A549 (cell line): ENCODE measurements at regions not wholly inside any gene's neighbourhood (a gene's known extent, or its start where the extent isn't known, plus 50 kb on each side); places are given as distances from the start of the nearest gene placed in this dataset.
A peak's percentile ranks its signal among the peaks of the same experiment; 100 is the strongest.

Experiments used
- ATAC-seq, 2 experiments: fragments of 200-7000 bp in 1 of 2; fragments of >200 bp in 1 of 2; cut with Nextera tagmentation in 1 of 2; cut with Tn5 transposase in 1 of 2; 3 replicates each; pipeline versions ENCODE4 v1.8.0 to v1.9.1; 2018 to 2020; ENCODE audit warnings: mild to moderate bottlenecking in 1 of 2, moderate library complexity in 1 of 2
- CTCF ChIA-PET: fragments of 300-600 bp; sonication (Branson Sonifier 250); formaldehyde crosslinking; extraction: SDS; loops from one replicate; lab custom pipeline; 2021; ENCODE audit warnings: antibody characterized with exemption, inconsistent platforms; lab: Yijun Ruan, JAX
- POLR2A ChIA-PET: fragments of 350-600 bp; formaldehyde crosslinking; extraction: SDS; loops from one replicate; lab custom pipeline; 2021; ENCODE audit warnings: antibody characterized with exemption, inconsistent platforms; lab: Yijun Ruan, JAX
- DNase-seq, 2 experiments: peaks; one replicate each; pipeline versions ENCODE4 v3.0.0 to v3.0.0-alpha.2; 2011 to 2016; ENCODE audit warnings: low read depth in 1 of 2, low spot score in 1 of 2
- FAIRE-seq: peaks from 2 replicates; lab custom pipeline; 2011; peaks lifted over from hg19 to GRCh38; lab: Jason Lieb, UNC
- H3K27ac ChIP-seq, 2 experiments: fragments of >200 bp; sonication (Bioruptor Twin); formaldehyde crosslinking; 3 replicates each; pipeline ENCODE4 v1.5.1; 2016 to 2017
- H3K4me1 ChIP-seq: fragments of >200 bp; sonication (Bioruptor Twin); formaldehyde crosslinking; 3 replicates; pipeline ENCODE4 v1.6.1; 2016
- H3K4me2 ChIP-seq: fragments of >200 bp; sonication (Bioruptor Twin); formaldehyde crosslinking; 3 replicates; pipeline ENCODE4 v1.6.1; 2016
- H3K4me3 ChIP-seq: fragments of >200 bp; sonication (Bioruptor Twin); formaldehyde crosslinking; 3 replicates; pipeline ENCODE4 v1.5.1; 2016
- H3K9me3 ChIP-seq: fragments of >200 bp; sonication (Bioruptor Twin); formaldehyde crosslinking; 3 replicates; pipeline ENCODE4 v1.6.1; 2016
- CBX2 ChIP-seq: fragments of 200-600 bp; sonication (generic); IDR thresholded peaks from 2 replicates; pipeline ENCODE4 v1.6.1; 2016; ENCODE audit warnings: low read depth, mild to moderate bottlenecking, borderline replicate concordance
- CHD2 ChIP-seq: fragments of 150-350 bp; IDR thresholded peaks from 2 replicates; pipeline ENCODE4 v1.6.1; 2014; ENCODE audit warnings: low read length; ENCODE audit not compliant: partially characterized antibody
- E2F6 ChIP-seq: IDR thresholded peaks from 2 replicates; pipeline ENCODE4 v1.6.1; 2012; ENCODE audit warnings: low read depth, borderline replicate concordance
- EHF ChIP-seq: fragments of 250-450 bp; sonication (Bioruptor Pico); IDR thresholded peaks from 2 replicates; pipeline ENCODE4 v1.5.0; 2020; ENCODE audit warnings: mild to moderate bottlenecking
- ESRRA ChIP-seq: fragments of 150-350 bp; IDR thresholded peaks from 2 replicates; pipeline ENCODE4 v1.6.1; 2014; ENCODE audit warnings: mild to moderate bottlenecking, low read length, borderline replicate concordance
- FOSL2 ChIP-seq, 2 experiments: fragments of 450-650 bp in 1 of 2; fragments of >200 bp in 1 of 2; sonication (Bioruptor Twin) in 1 of 2; formaldehyde crosslinking; IDR thresholded peaks; 2 replicates each; pipeline versions ENCODE4 v1.5.0 to v1.6.1; 2016 to 2020; ENCODE audit warnings: mild to moderate bottlenecking in 1 of 2, moderate library complexity in 1 of 2
- FOXS1 ChIP-seq: fragments of 250-450 bp; sonication (Bioruptor Pico); IDR thresholded peaks from 2 replicates; pipeline ENCODE4 v1.5.0; 2020; ENCODE audit warnings: mild to moderate bottlenecking, moderate library complexity
- GATA3 ChIP-seq: IDR thresholded peaks from 2 replicates; pipeline ENCODE4 v1.6.1; 2012; ENCODE audit warnings: borderline replicate concordance
- HDAC2 ChIP-seq: fragments of 200-600 bp; sonication (generic); IDR thresholded peaks from 2 replicates; pipeline ENCODE4 v1.6.1; 2016
- HEYL ChIP-seq: fragments of 250-450 bp; sonication (Bioruptor Pico); IDR thresholded peaks from 2 replicates; pipeline ENCODE4 v1.8.0; 2021; ENCODE audit warnings: mild to moderate bottlenecking, moderate library complexity
- HOXB13 ChIP-seq: fragments of 250-450 bp; sonication (Bioruptor Pico); IDR thresholded peaks from 2 replicates; pipeline ENCODE4 v1.5.0; 2020; ENCODE audit warnings: low read depth, mild to moderate bottlenecking, moderate library complexity
- JUNB ChIP-seq: fragments of >200 bp; sonication (Bioruptor Twin); formaldehyde crosslinking; IDR thresholded peaks from 2 replicates; pipeline ENCODE4 v1.6.1; 2016
- MAZ ChIP-seq: fragments of 150-350 bp; IDR thresholded peaks from 2 replicates; pipeline ENCODE4 v1.6.1; 2014; ENCODE audit warnings: antibody characterized with exemption, low read depth, low read length, borderline replicate concordance
- MYC ChIP-seq: IDR thresholded peaks from 2 replicates; pipeline ENCODE4 v1.6.1; 2012; ENCODE audit warnings: mild to moderate bottlenecking, inconsistent platforms, low read length, improper control_type of control experiment, borderline replicate concordance
- NFE2L2 ChIP-seq: fragments of 150-350 bp; conservative IDR thresholded peaks from 2 replicates; pipeline ENCODE4 v1.6.1; 2014; ENCODE audit warnings: low read length
- NPAS2 ChIP-seq: fragments of 250-450 bp; sonication (Bioruptor Pico); IDR thresholded peaks from 2 replicates; pipeline ENCODE4 v1.8.0; 2022; ENCODE audit warnings: mild to moderate bottlenecking, moderate library complexity, borderline replicate concordance
- PHF8 ChIP-seq: fragments of 200-600 bp; sonication (generic); IDR thresholded peaks from 2 replicates; pipeline ENCODE4 v1.6.1; 2016; ENCODE audit warnings: low read depth, mild to moderate bottlenecking, antibody characterized with exemption, moderate library complexity, borderline replicate concordance
- POLR2A ChIP-seq: IDR thresholded peaks from 2 replicates; pipeline ENCODE4 v1.6.1; 2012; ENCODE audit warnings: mild to moderate bottlenecking, low read length
- POLR2AphosphoS2 ChIP-seq: conservative IDR thresholded peaks from 2 replicates; pipeline ENCODE4 v1.6.1; 2012; ENCODE audit warnings: low read length, improper control_type of control experiment, inconsistent platforms
- RCOR1 ChIP-seq: fragments of 150-350 bp; IDR thresholded peaks from 2 replicates; pipeline ENCODE4 v1.6.1; 2014; ENCODE audit warnings: antibody characterized with exemption, low read length, low read depth
- TFCP2L1 ChIP-seq: fragments of 250-450 bp; sonication (Bioruptor Pico); IDR thresholded peaks from 2 replicates; pipeline ENCODE4 v1.5.0; 2021; ENCODE audit warnings: mild to moderate bottlenecking
- TP53 ChIP-seq: fragments of 250-450 bp; sonication (Bioruptor Pico); IDR thresholded peaks from 2 replicates; pipeline ENCODE4 v1.5.0; 2021; ENCODE audit warnings: mild to moderate bottlenecking, moderate library complexity
- USF2 ChIP-seq: fragments of 450-650 bp; IDR thresholded peaks from 2 replicates; pipeline ENCODE4 v1.6.1; 2014; ENCODE audit warnings: antibody characterized with exemption
- ZSCAN20 ChIP-seq: fragments of 250-450 bp; sonication (Bioruptor Pico); IDR thresholded peaks from 2 replicates; pipeline ENCODE4 v1.8.0; 2022; ENCODE audit warnings: mild to moderate bottlenecking, moderate library complexity
- WGBS: methylation state at CpG from one replicate; pipeline ENCODE4 v1.1.6; 2017; ENCODE audit errors: missing lambda C conversion rate; 5-methylcytosine and 5-hydroxymethylcytosine counted together
- TF ChIP-seq, protein P1 (sequence below): fragments of >200 bp; sonication (Bioruptor Twin); formaldehyde crosslinking; IDR thresholded peaks from 3 replicates; pipeline ENCODE4 v1.6.1; 2016
- TF ChIP-seq, protein P2 (sequence below): fragments of 150-350 bp; IDR thresholded peaks from 2 replicates; pipeline ENCODE4 v1.6.1; 2014; ENCODE audit warnings: low read depth, mild to moderate bottlenecking, low read length
- TF ChIP-seq, protein P3 (sequence below): fragments of 200-600 bp; sonication (generic); IDR thresholded peaks from 2 replicates; pipeline ENCODE4 v1.6.1; 2016; ENCODE audit warnings: antibody characterized with exemption, mild to moderate bottlenecking, moderate library complexity

- POLR2A ChIA-PET: no interaction called here
- WGBS: 8% methylated on average over 1 of the region's 1 CpG
- ATAC-seq: no peak
- no peak overlapping the region for H3K4me2 ChIP-seq
- no peaks in the 10 kb centered on the region for H3K9me3 ChIP-seq
- TF ChIP-seq ESRRA (no peak), NPAS2 (CRISPR knock-in tag) (no peak), NFE2L2 (no peak), JUNB (no peak), USF2 (no peak), HOXB13 (CRISPR knock-in tag) (no peak), ZSCAN20 (CRISPR knock-in tag) (no peak), PHF8 (no peak), MYC (no peak), E2F6 (no peak), FOSL2 (IDR thresholded peaks at IDR 0.05) (no peak), FOSL2 (CRISPR knock-in tag; IDR thresholded peaks at IDR 0.05) (no peak), FOXS1 (CRISPR knock-in tag) (no peak)
- TF ChIP-seq, protein P1, sequence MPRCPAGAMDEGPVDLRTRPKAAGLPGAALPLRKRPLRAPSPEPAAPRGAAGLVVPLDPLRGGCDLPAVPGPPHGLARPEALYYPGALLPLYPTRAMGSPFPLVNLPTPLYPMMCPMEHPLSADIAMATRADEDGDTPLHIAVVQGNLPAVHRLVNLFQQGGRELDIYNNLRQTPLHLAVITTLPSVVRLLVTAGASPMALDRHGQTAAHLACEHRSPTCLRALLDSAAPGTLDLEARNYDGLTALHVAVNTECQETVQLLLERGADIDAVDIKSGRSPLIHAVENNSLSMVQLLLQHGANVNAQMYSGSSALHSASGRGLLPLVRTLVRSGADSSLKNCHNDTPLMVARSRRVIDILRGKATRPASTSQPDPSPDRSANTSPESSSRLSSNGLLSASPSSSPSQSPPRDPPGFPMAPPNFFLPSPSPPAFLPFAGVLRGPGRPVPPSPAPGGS: no peak
- TF ChIP-seq, protein P2, sequence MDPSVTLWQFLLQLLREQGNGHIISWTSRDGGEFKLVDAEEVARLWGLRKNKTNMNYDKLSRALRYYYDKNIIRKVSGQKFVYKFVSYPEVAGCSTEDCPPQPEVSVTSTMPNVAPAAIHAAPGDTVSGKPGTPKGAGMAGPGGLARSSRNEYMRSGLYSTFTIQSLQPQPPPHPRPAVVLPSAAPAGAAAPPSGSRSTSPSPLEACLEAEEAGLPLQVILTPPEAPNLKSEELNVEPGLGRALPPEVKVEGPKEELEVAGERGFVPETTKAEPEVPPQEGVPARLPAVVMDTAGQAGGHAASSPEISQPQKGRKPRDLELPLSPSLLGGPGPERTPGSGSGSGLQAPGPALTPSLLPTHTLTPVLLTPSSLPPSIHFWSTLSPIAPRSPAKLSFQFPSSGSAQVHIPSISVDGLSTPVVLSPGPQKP: no peak
- TF ChIP-seq, protein P3, sequence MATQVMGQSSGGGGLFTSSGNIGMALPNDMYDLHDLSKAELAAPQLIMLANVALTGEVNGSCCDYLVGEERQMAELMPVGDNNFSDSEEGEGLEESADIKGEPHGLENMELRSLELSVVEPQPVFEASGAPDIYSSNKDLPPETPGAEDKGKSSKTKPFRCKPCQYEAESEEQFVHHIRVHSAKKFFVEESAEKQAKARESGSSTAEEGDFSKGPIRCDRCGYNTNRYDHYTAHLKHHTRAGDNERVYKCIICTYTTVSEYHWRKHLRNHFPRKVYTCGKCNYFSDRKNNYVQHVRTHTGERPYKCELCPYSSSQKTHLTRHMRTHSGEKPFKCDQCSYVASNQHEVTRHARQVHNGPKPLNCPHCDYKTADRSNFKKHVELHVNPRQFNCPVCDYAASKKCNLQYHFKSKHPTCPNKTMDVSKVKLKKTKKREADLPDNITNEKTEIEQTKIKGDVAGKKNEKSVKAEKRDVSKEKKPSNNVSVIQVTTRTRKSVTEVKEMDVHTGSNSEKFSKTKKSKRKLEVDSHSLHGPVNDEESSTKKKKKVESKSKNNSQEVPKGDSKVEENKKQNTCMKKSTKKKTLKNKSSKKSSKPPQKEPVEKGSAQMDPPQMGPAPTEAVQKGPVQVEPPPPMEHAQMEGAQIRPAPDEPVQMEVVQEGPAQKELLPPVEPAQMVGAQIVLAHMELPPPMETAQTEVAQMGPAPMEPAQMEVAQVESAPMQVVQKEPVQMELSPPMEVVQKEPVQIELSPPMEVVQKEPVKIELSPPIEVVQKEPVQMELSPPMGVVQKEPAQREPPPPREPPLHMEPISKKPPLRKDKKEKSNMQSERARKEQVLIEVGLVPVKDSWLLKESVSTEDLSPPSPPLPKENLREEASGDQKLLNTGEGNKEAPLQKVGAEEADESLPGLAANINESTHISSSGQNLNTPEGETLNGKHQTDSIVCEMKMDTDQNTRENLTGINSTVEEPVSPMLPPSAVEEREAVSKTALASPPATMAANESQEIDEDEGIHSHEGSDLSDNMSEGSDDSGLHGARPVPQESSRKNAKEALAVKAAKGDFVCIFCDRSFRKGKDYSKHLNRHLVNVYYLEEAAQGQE: no peak
- H3K27ac ChIP-seq: no peak overlapping the region
- no peak overlapping the region for H3K4me3 ChIP-seq
- DNase-seq: peak in 1 of 2 experiments; percentile 1
- CTCF ChIA-PET: interaction anchor here (0.6 kb wide), 1 partner anchor 1165 kb away, joined by 3 read pairs; no protein-coding TSS in a partner anchor
- H3K4me1 ChIP-seq: no peaks in the 10 kb centered on the region
- no peak for FAIRE-seq
Observed at GRCh38 chr4:63296773-63297172, 1112.5 kb downstream of the TECRL start.

- Histone ChIP-seq H3K9me3 (no peaks in the 10 kb centered on the region), H3K4me1 (no peaks in the 10 kb centered on the region), H3K4me3 (no peak overlapping the region), H3K27ac (no peak overlapping the region), H3K4me2 (no peak overlapping the region)
- ATAC-seq (no peak), FAIRE-seq (no peak), DNase-seq (no peak)
- ChIA-PET POLR2A (no interaction called here), CTCF (no interaction called here)
- 7% methylated on average over 2 of the region's 4 CpGs for WGBS
- no peak for TF ChIP-seq HDAC2
- no peak for TF ChIP-seq CBX2
- TF ChIP-seq RCOR1: no peak
- TF ChIP-seq JUNB: no peak
- TF ChIP-seq TP53 (CRISPR knock-in tag): no peak
- no peak for TF ChIP-seq HEYL (CRISPR knock-in tag)
- TF ChIP-seq E2F6: no peak
- TF ChIP-seq MAZ: no peak
- TF ChIP-seq POLR2A: no peak
- TF ChIP-seq TFCP2L1: no peak
- TF ChIP-seq CHD2: no peak
- TF ChIP-seq GATA3: no peak
- no peak for TF ChIP-seq EHF
- no peak for TF ChIP-seq POLR2AphosphoS2
- no peak for TF ChIP-seq FOSL2 (IDR thresholded peaks at IDR 0.05)
- TF ChIP-seq FOSL2 (CRISPR knock-in tag; IDR thresholded peaks at IDR 0.05): no peak
Observed at GRCh38 chr4:63275491-63275890, 1133.8 kb downstream of the TECRL start.
